Spleen (tissue), 7 donors: ENCODE measurements at regions not wholly inside any gene's neighbourhood (a gene's known extent, or its start where the extent isn't known, plus 50 kb on each side); places are given as distances from the start of the nearest gene placed in this dataset.

ENCODE experiments used
- CTCF ChIP-seq, 11 experiments: fragments of 200-600 bp in 7 of 11; fragments of 450-650 bp in 4 of 11; sonication (generic) in 4 of 11; IDR thresholded peaks in 8 of 11; conservative IDR thresholded peaks in 3 of 11; 1 replicate in 7 of 11; 2 replicates in 4 of 11; pipeline versions ENCODE4 v1.4.0 to v1.8.0; 2016 to 2021; ENCODE audit warnings: antibody characterized with exemption in 11 of 11, inconsistent platforms in 4 of 11, mild to moderate bottlenecking in 1 of 11
- POLR2A ChIP-seq, 3 donors: fragments of 450-650 bp; IDR thresholded peaks; one replicate each; pipeline ENCODE4 v1.5.1; 2017; ENCODE audit warnings: antibody characterized with exemption in 3 of 3, mild to moderate bottlenecking in 1 of 3
- donor health status: DM: no; HTN: no; CAD: no; lungs with moderate emphysema.
- donor health status: DM: no; HTN: no; CAD: no.
- donor health status: DM: no; HTN: no; CAD: no.

GRCh38 chr2:133941666-133942065, 312.2 kb upstream of the MGAT5 start:
- TF ChIP-seq POLR2A (IDR thresholded peaks at IDR 0.05) (no peak), CTCF (IDR thresholded peaks at IDR 0.05 in 8 of 11, conservative IDR thresholded peaks at IDR 0.05 in 3 of 11) (no peak)
